H1 (cell line): ENCODE measurements at regions not wholly inside any gene's neighbourhood (a gene's known extent, or its start where the extent isn't known, plus 50 kb on each side); places are given as distances from the start of the nearest gene placed in this dataset.

Source experiments
- CTCF ChIA-PET: fragments of 300-600 bp; sonication (Branson Sonifier 250); formaldehyde crosslinking; loops from one replicate; lab custom pipeline; 2021; ENCODE audit not compliant: partially characterized antibody; lab: Charles Lee
- POLR2A ChIA-PET: fragments of 300-600 bp; sonication (Branson Sonifier 250); formaldehyde crosslinking; loops from one replicate; lab custom pipeline; 2021; ENCODE audit warnings: inconsistent platforms; ENCODE audit not compliant: partially characterized antibody; lab: Charles Lee
- DNase-seq, 2 experiments: peaks; one replicate each; pipeline versions ENCODE4 v3.0.0 to v3.0.0-alpha.2; 2010 to 2022; ENCODE audit warnings: low spot score in 2 of 2, low read depth in 1 of 2, mixed read lengths in 1 of 2
- FAIRE-seq: peaks from 2 replicates; lab custom pipeline; 2011; peaks lifted over from hg19 to GRCh38; lab: Jason Lieb, UNC
- H2AFZ ChIP-seq: 2 replicates; pipeline ENCODE4 v1.8.1; 2012; ENCODE audit warnings: low read length, inconsistent platforms
- H2AK5ac ChIP-seq: 2 replicates; pipeline ENCODE4 v1.6.1; 2013; ENCODE audit warnings: low read depth, low read length
- H2BK120ac ChIP-seq: replicated peaks from 2 replicates; pipeline ENCODE3; 2013; ENCODE audit warnings: low read depth, low read length, inconsistent platforms
- H2BK12ac ChIP-seq: 2 replicates; pipeline ENCODE4 v1.6.1; 2013; ENCODE audit warnings: low read depth, low read length
- H2BK15ac ChIP-seq: 2 replicates; pipeline ENCODE4 v1.6.1; 2013; ENCODE audit warnings: low read length
- H2BK20ac ChIP-seq: 2 replicates; pipeline ENCODE4 v1.6.1; 2013; ENCODE audit warnings: low read length
- H2BK5ac ChIP-seq: 2 replicates; pipeline ENCODE4 v1.6.1; 2013; ENCODE audit warnings: low read depth, low read length
- H3K14ac ChIP-seq: 2 replicates; pipeline ENCODE4 v1.6.1; 2013; ENCODE audit warnings: inconsistent platforms; ENCODE audit not compliant: insufficient read length
- H3K18ac ChIP-seq: 2 replicates; pipeline ENCODE4 v1.6.1; 2013; ENCODE audit warnings: low read length; ENCODE audit errors: extremely low read depth
- H3K23ac ChIP-seq: 2 replicates; pipeline ENCODE4 v1.6.1; 2013; ENCODE audit warnings: inconsistent platforms; ENCODE audit not compliant: insufficient read length
- H3K23me2 ChIP-seq: 2 replicates; pipeline ENCODE4 v1.6.1; 2013; ENCODE audit warnings: low read depth, low read length
- H3K27ac ChIP-seq: 2 replicates; pipeline ENCODE4 v1.6.1; 2011; ENCODE audit warnings: low read depth, low read length, inconsistent platforms
- H3K27me3 ChIP-seq, 4 experiments: replicated peaks in 1 of 4; 1 replicate in 1 of 4; 2 replicates in 3 of 4; pipeline versions ENCODE4 v1.6.1 to v1.8.1; 2011 to 2013; ENCODE audit warnings: low read length in 3 of 4, mild to moderate bottlenecking in 3 of 4, inconsistent platforms in 2 of 4, mixed read lengths in 2 of 4, moderate library complexity in 1 of 4; ENCODE audit not compliant: control insufficient read depth in 3 of 4, insufficient read depth in 3 of 4; ENCODE audit errors: extremely low read depth in 1 of 4
- H3K36me3 ChIP-seq, 4 experiments: 2 replicates each; pipeline versions ENCODE4 v1.6.1 to v1.8.1; 2011 to 2013; ENCODE audit warnings: mild to moderate bottlenecking in 4 of 4, low read length in 3 of 4, moderate library complexity in 2 of 4, control low read depth in 1 of 4, inconsistent platforms in 1 of 4; ENCODE audit not compliant: insufficient read depth in 4 of 4, control insufficient read depth in 2 of 4
- H3K4ac ChIP-seq: replicated peaks from 2 replicates; pipeline ENCODE3; 2013; ENCODE audit warnings: low read length, low read depth, mixed read lengths, inconsistent platforms; ENCODE audit not compliant: insufficient read length
- H3K4me1 ChIP-seq, 4 experiments: replicated peaks in 1 of 4; 1 replicate in 1 of 4; 2 replicates in 3 of 4; pipeline versions ENCODE4 v1.6.1 to v1.8.1; 2011 to 2013; ENCODE audit warnings: low read length in 3 of 4, inconsistent platforms in 2 of 4, mixed read lengths in 1 of 4; ENCODE audit not compliant: insufficient read depth in 4 of 4, control insufficient read depth in 3 of 4
- H3K4me2 ChIP-seq, 2 experiments: 2 replicates each; pipeline versions ENCODE4 v1.6.1 to v1.8.1; 2011 to 2013; ENCODE audit warnings: low read depth in 2 of 2, low read length in 2 of 2, control low read depth in 1 of 2, inconsistent platforms in 1 of 2, mild to moderate bottlenecking in 1 of 2; ENCODE audit not compliant: insufficient read depth in 1 of 2
- H3K4me3 ChIP-seq, 4 experiments: fragments of 200-600, 300-600 bp in 1 of 4; sonication (generic), shearing (Covaris generic), sonication (Bioruptor Twin) in 1 of 4; 2 replicates each; pipeline versions ENCODE4 v1.5.1 to v1.8.1; 2011 to 2016; ENCODE audit warnings: low read length in 4 of 4, low read depth in 3 of 4, control low read depth in 2 of 4, inconsistent platforms in 2 of 4, mild to moderate bottlenecking in 2 of 4, mixed read lengths in 1 of 4, moderate library complexity in 1 of 4; ENCODE audit not compliant: insufficient read depth in 2 of 4; ENCODE audit errors: extremely low read depth in 1 of 4
- H3K56ac ChIP-seq: replicated peaks from 2 replicates; pipeline ENCODE3; 2013; ENCODE audit warnings: low read depth, mild to moderate bottlenecking, mixed read lengths, low read length, inconsistent platforms; ENCODE audit not compliant: insufficient read length
- H3K79me1 ChIP-seq: 2 replicates; pipeline ENCODE4 v1.6.1; 2013; ENCODE audit warnings: low read depth, low read length, control low read depth
- H3K79me2 ChIP-seq, 2 experiments: 2 replicates each; pipeline versions ENCODE4 v1.6.1 to v1.8.1; 2012 to 2013; ENCODE audit warnings: low read length in 2 of 2, mild to moderate bottlenecking in 2 of 2, inconsistent platforms in 1 of 2; ENCODE audit not compliant: insufficient read depth in 2 of 2, control insufficient read depth in 1 of 2
- H3K9ac ChIP-seq, 4 experiments: replicated peaks in 1 of 4; 1 replicate in 1 of 4; 2 replicates in 3 of 4; pipeline versions ENCODE4 v1.6.1 to v1.8.1; 2011 to 2013; ENCODE audit warnings: low read depth in 3 of 4, low read length in 3 of 4, control low read depth in 2 of 4, mild to moderate bottlenecking in 2 of 4, moderate library complexity in 2 of 4, inconsistent platforms in 1 of 4; ENCODE audit errors: extremely low read depth in 1 of 4
- H3K9me3 ChIP-seq, 2 experiments: 2 replicates each; pipeline versions ENCODE4 v1.6.1 to v1.8.1; 2012 to 2013; ENCODE audit warnings: mild to moderate bottlenecking in 2 of 2, moderate library complexity in 2 of 2, control low read depth in 1 of 2, inconsistent platforms in 1 of 2, low read depth in 1 of 2, low read length in 1 of 2, mixed read lengths in 1 of 2; ENCODE audit not compliant: insufficient read depth in 2 of 2
- H4K20me1 ChIP-seq, 2 experiments: replicated peaks in 1 of 2; 2 replicates each; pipeline versions ENCODE3 to v1.8.1; 2011 to 2013; ENCODE audit warnings: inconsistent platforms in 2 of 2, low read length in 2 of 2, mild to moderate bottlenecking in 1 of 2; ENCODE audit not compliant: insufficient read depth in 2 of 2, control insufficient read depth in 1 of 2
- H4K5ac ChIP-seq: 2 replicates; pipeline ENCODE4 v1.6.1; 2013; ENCODE audit warnings: low read length, low read depth, mixed read lengths, inconsistent platforms; ENCODE audit not compliant: insufficient read length
- H4K8ac ChIP-seq: 2 replicates; pipeline ENCODE4 v1.8.0; 2013; ENCODE audit warnings: mild to moderate bottlenecking, moderate library complexity, low read length, inconsistent platforms; ENCODE audit not compliant: insufficient read depth; ENCODE audit errors: extremely low read depth
- H4K91ac ChIP-seq: replicated peaks from 2 replicates; pipeline ENCODE3; 2013; ENCODE audit warnings: low read length, mixed read lengths, inconsistent platforms; ENCODE audit not compliant: insufficient read length
- ATF2 ChIP-seq: IDR thresholded peaks from 2 replicates; pipeline ENCODE4 v1.6.1; 2012; ENCODE audit warnings: low read length, inconsistent platforms
- ATF3 ChIP-seq: IDR thresholded peaks from 2 replicates; pipeline ENCODE4 v1.6.1; 2011; ENCODE audit warnings: low read depth, mild to moderate bottlenecking, low read length; ENCODE audit not compliant: insufficient read depth
- CREB1 ChIP-seq: IDR thresholded peaks from 2 replicates; pipeline ENCODE4 v1.6.1; 2012; ENCODE audit warnings: inconsistent platforms
- EP300 ChIP-seq, 2 experiments: IDR thresholded peaks; 1 replicate in 1 of 2; 2 replicates in 1 of 2; pipeline ENCODE4 v1.6.1; 2011 to 2012; ENCODE audit warnings: low read depth in 2 of 2, low read length in 2 of 2, mild to moderate bottlenecking in 2 of 2, borderline replicate concordance in 1 of 2, inconsistent platforms in 1 of 2, moderate library complexity in 1 of 2
- GTF2F1 ChIP-seq: IDR thresholded peaks from 2 replicates; pipeline ENCODE4 v1.6.1; 2012; ENCODE audit warnings: low read depth, low read length, improper control_type of control experiment, borderline replicate concordance
- MAFK ChIP-seq: IDR thresholded peaks from 2 replicates; pipeline ENCODE4 v1.6.1; 2012; ENCODE audit warnings: low read depth, mild to moderate bottlenecking, improper control_type of control experiment, low read length
- RXRA ChIP-seq: IDR thresholded peaks from 2 replicates; pipeline ENCODE4 v1.6.1; 2011; ENCODE audit warnings: low read depth, mild to moderate bottlenecking, low read length, moderate library complexity; ENCODE audit not compliant: insufficient read depth
- SIN3A ChIP-seq, 2 experiments: IDR thresholded peaks in 1 of 2; conservative IDR thresholded peaks in 1 of 2; 2 replicates each; pipeline ENCODE4 v1.6.1; 2011 to 2012; ENCODE audit warnings: low read length in 2 of 2, improper control_type of control experiment in 1 of 2, low read depth in 1 of 2, mild to moderate bottlenecking in 1 of 2
- TAF1 ChIP-seq: IDR thresholded peaks from 2 replicates; pipeline ENCODE4 v1.6.1; 2011; ENCODE audit warnings: mild to moderate bottlenecking, low read depth, low read length
- ZNF274 ChIP-seq: IDR thresholded peaks from 2 replicates; pipeline ENCODE4 v1.7.0; 2012; ENCODE audit warnings: low read length, borderline replicate concordance; ENCODE audit errors: extremely low read depth
- WGBS, 2 experiments: shearing (Covaris generic) in 1 of 2; methylation state at CpG; one replicate each; pipeline versions ENCODE4 v1.1.6 to v1.1.7; 2013 to 2015; ENCODE audit warnings: low lambda C conversion rate in 2 of 2, mixed read lengths in 2 of 2, inconsistent platforms in 1 of 2, low coverage in 1 of 2, missing lambda C conversion rate in 1 of 2; ENCODE audit not compliant: insufficient replicate concordance in 2 of 2, insufficient coverage in 1 of 2, insufficient read length in 1 of 2; ENCODE audit errors: extremely low coverage in 1 of 2, missing lambda C conversion rate in 1 of 2; 5-methylcytosine and 5-hydroxymethylcytosine counted together

- WGBS, 2 experiments: 92 to 100% methylated on average over 1 to 9 of the region's 9 CpGs
- no peak overlapping the region for H3K23ac ChIP-seq
- CTCF ChIA-PET: interaction anchor here (0.7 to 1.3 kb wide), 3 partner anchors 9 to 19 kb away, joined by 3 to 7 read pairs (median 4); no protein-coding TSS in a partner anchor
- TF ChIP-seq EP300 (IDR thresholded peaks at IDR 0.05; ENCODE audit: borderline replicate concordance in 1 of 2, low read depth in 2 of 2, low read length in 2 of 2) (no peak), CREB1 (no peak), ATF2 (no peak), GTF2F1 (no peak), SIN3A (conservative IDR thresholded peaks at IDR 0.05 in 1 of 2, IDR thresholded peaks at IDR 0.05 in 1 of 2; ENCODE audit: low read depth in 1 of 2, low read length in 2 of 2) (no peak), ZNF274 (no peak), RXRA (no peak), TAF1 (no peak), MAFK (no peak), ATF3 (no peak)
Observed at GRCh38 chr12:23356927-23357708, 592.4 kb downstream of the SOX5 start.

More at GRCh38 chr12:23356927-23357708, 592.4 kb downstream of the SOX5 start:
- Histone ChIP-seq H3K4me3 (no peak overlapping the region), H4K91ac (no peak overlapping the region), H2BK5ac (no peak overlapping the region), H3K23me2 (no peaks in the 10 kb centered on the region), H3K9me3 (no peaks in the 10 kb centered on the region), H3K79me2 (no peaks in the 10 kb centered on the region), H3K56ac (no peak overlapping the region), H3K79me1 (no peaks in the 10 kb centered on the region), H3K27me3 (no peaks in the 10 kb centered on the region), H2BK15ac (no peak overlapping the region), H4K5ac (no peak overlapping the region), H2BK12ac (no peak overlapping the region), H2AK5ac (no peak overlapping the region), H3K9ac (no peak overlapping the region), H3K4me1 (no peaks in the 10 kb centered on the region), H4K8ac (no peak overlapping the region), H3K18ac (no peak overlapping the region), H3K27ac (no peak overlapping the region), H2BK20ac (no peak overlapping the region), H4K20me1 (no peaks in the 10 kb centered on the region), H2BK120ac (no peak overlapping the region), H3K14ac (no peak overlapping the region), H3K4ac (no peak overlapping the region), H3K4me2 (no peak overlapping the region), H2AFZ (0 out of 2 replicates have a peak overlapping the region, but pooled peaks have one; percentile 38), H3K36me3 (no peaks in the 10 kb centered on the region)
- POLR2A ChIA-PET: no interaction called here
- FAIRE-seq (no peak), DNase-seq (no peak)
